ENCODE measurements at regions not wholly inside any gene's neighbourhood (a gene's known extent, or its start where the extent isn't known, plus 50 kb on each side); places are given as distances from the start of the nearest gene placed in this dataset.

GRCh38 chr9:93372391-93372790 is 79.1 kb upstream of the FAM120A start:
- no peaks in the 10 kb centered on the region for H3K9me3 ChIP-seq
- intact Hi-C loops (cut with DNase I), result no loop called here
- no peak for TF ChIP-seq POLR2AphosphoS5 (IDR thresholded peaks at IDR 0.05)
- H3K36me3 ChIP-seq, result no peaks in the 10 kb centered on the region
- no peak for DNase-seq (ENCODE audit: low spot score)
- no peak overlapping the region for H3K4me3 ChIP-seq
- H3K27me3 ChIP-seq (replicated peaks; ENCODE audit: insufficient read depth), result no peaks in the 10 kb centered on the region
- no peak overlapping the region for H3K27ac ChIP-seq
- no peaks in the 10 kb centered on the region for H3K4me1 ChIP-seq (replicated peaks)

- no peaks in the 10 kb centered on the region for H3K9me3 ChIP-seq
- H3K27me3 ChIP-seq (replicated peaks; ENCODE audit: insufficient read depth), result no peaks in the 10 kb centered on the region
- no peaks in the 10 kb centered on the region for H3K36me3 ChIP-seq
- no peaks in the 10 kb centered on the region for H3K4me1 ChIP-seq (replicated peaks)
- TF ChIP-seq, protein P1, sequence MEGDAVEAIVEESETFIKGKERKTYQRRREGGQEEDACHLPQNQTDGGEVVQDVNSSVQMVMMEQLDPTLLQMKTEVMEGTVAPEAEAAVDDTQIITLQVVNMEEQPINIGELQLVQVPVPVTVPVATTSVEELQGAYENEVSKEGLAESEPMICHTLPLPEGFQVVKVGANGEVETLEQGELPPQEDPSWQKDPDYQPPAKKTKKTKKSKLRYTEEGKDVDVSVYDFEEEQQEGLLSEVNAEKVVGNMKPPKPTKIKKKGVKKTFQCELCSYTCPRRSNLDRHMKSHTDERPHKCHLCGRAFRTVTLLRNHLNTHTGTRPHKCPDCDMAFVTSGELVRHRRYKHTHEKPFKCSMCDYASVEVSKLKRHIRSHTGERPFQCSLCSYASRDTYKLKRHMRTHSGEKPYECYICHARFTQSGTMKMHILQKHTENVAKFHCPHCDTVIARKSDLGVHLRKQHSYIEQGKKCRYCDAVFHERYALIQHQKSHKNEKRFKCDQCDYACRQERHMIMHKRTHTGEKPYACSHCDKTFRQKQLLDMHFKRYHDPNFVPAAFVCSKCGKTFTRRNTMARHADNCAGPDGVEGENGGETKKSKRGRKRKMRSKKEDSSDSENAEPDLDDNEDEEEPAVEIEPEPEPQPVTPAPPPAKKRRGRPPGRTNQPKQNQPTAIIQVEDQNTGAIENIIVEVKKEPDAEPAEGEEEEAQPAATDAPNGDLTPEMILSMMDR (IDR thresholded peaks at IDR 0.05), result no peak
- TF ChIP-seq POLR2A (IDR thresholded peaks at IDR 0.05) (no peak), POLR2AphosphoS5 (IDR thresholded peaks at IDR 0.05) (no peak)
- H3K27ac ChIP-seq, result no peak overlapping the region
- intact Hi-C loops (cut with DNase I), result no loop called here
- DNase-seq (ENCODE audit: low spot score), result no peak
- H3K4me3 ChIP-seq, result no peak overlapping the region
Measured at GRCh38 chr9:93376411-93376810, 75.1 kb upstream of the FAM120A start.

DNA sequence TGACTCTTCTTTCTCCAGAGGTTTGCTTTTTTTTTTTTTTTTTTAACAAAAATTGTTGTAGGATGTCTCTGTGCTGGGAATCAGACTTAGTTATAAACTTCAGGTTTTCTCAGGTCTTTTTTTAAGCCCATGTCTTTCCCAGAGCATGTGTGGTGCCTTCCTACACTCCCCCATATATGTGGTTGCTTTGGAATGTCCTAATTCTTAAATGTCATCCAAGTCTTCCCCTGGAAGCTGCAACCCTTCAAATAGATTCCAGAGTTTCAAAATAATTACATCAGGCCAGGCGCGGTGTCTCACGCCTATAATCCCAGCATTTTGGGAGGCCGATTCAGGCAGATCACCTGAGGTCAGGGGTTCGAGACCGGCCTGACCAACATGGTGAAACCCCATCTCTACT is 73.2 kb upstream of the FAM120A start:
- Histone ChIP-seq H3K36me3 (no peaks in the 10 kb centered on the region), H3K4me1 (replicated peaks) (no peaks in the 10 kb centered on the region), H3K27me3 (replicated peaks; ENCODE audit: insufficient read depth) (no peaks in the 10 kb centered on the region), H3K4me3 (no peak overlapping the region), H3K27ac (no peak overlapping the region), H3K9me3 (no peaks in the 10 kb centered on the region)
- no peak for DNase-seq (ENCODE audit: low spot score)
- intact Hi-C loops (cut with DNase I), result no loop called here
- TF ChIP-seq POLR2A (IDR thresholded peaks at IDR 0.05), result no peak
- TF ChIP-seq POLR2AphosphoS5 (IDR thresholded peaks at IDR 0.05), result no peak
- TF ChIP-seq, protein P1 (IDR thresholded peaks at IDR 0.05), result no peak
- WGBS, result over 99% methylated on average over 6 of the region's 6 CpGs

DNA sequence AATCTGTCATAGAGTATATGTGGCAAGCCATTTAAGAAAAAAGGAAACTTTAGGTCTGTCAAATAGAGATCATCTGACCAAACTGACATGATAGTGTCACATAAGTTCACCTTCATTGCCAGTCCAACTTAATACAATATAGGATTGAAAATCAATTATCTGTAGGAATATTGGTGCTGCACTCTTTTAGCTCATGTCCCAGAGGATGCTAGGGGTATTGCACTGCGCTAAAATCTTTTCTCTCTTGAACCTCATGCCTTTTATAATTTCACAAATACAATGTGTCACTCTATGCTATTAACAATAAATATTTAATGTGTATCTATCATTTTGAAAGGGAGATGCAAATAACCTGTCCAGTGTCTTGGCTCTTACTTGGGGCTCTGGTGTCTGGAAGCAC is 72.4 kb upstream of the FAM120A start:
- TF ChIP-seq, protein P1 (IDR thresholded peaks at IDR 0.05), result peak in 1 of 4 experiments; percentile 8
- no peak for TF ChIP-seq POLR2A (IDR thresholded peaks at IDR 0.05)
- no peak overlapping the region for H3K27ac ChIP-seq
- H3K27me3 ChIP-seq (replicated peaks; ENCODE audit: insufficient read depth), result no peaks in the 10 kb centered on the region
- no peaks in the 10 kb centered on the region for H3K36me3 ChIP-seq
- DNase-seq (ENCODE audit: low spot score), result no peak
- 98% methylated on average over 1 of the region's 1 CpG for WGBS
- intact Hi-C loops (cut with DNase I), result no loop called here
- no peak overlapping the region for H3K4me3 ChIP-seq
- H3K9me3 ChIP-seq, result no peaks in the 10 kb centered on the region
- no peaks in the 10 kb centered on the region for H3K4me1 ChIP-seq (replicated peaks)

GRCh38 chr9:93380410-93381060 is 71.0 kb upstream of the FAM120A start:
- H3K9me3 ChIP-seq, result no peaks in the 10 kb centered on the region
- no peaks in the 10 kb centered on the region for H3K27me3 ChIP-seq (replicated peaks; ENCODE audit: insufficient read depth)
- no peak for DNase-seq (ENCODE audit: low spot score)
- H3K36me3 ChIP-seq, result no peaks in the 10 kb centered on the region
- TF ChIP-seq POLR2A (IDR thresholded peaks at IDR 0.05) (no peak), POLR2AphosphoS5 (IDR thresholded peaks at IDR 0.05) (no peak)
- TF ChIP-seq, protein P1 (IDR thresholded peaks at IDR 0.05), result no peak
- no peaks in the 10 kb centered on the region for H3K4me1 ChIP-seq (replicated peaks)
- H3K27ac ChIP-seq, result no peak overlapping the region
- intact Hi-C loops (cut with DNase I), result no loop called here
- H3K4me3 ChIP-seq, result no peak overlapping the region
- 70% methylated on average over 3 of the region's 3 CpGs for WGBS

All from prostate gland (tissue), 2 donors.